Esophagus muscularis mucosa (tissue), 3 donors: ENCODE measurements at regions not wholly inside any gene's neighbourhood (a gene's known extent, or its start where the extent isn't known, plus 50 kb on each side); places are given as distances from the start of the nearest gene placed in this dataset.

Experiments used
- POLR2A ChIP-seq: fragments of 450-650 bp; IDR thresholded peaks from one replicate; pipeline ENCODE4 v1.6.1; 2017; ENCODE audit warnings: antibody characterized with exemption, moderate library complexity, mild to moderate bottlenecking, low read depth
- TF ChIP-seq, protein P1 (sequence below), 3 experiments: fragments of 200-600 bp in 2 of 3; fragments of 450-650 bp in 1 of 3; sonication (generic) in 2 of 3; IDR thresholded peaks; one replicate each; pipeline ENCODE4 v1.5.1; 2017 to 2019; ENCODE audit warnings: antibody characterized with exemption in 3 of 3, mild to moderate bottlenecking in 2 of 3, moderate library complexity in 1 of 3

DNA sequence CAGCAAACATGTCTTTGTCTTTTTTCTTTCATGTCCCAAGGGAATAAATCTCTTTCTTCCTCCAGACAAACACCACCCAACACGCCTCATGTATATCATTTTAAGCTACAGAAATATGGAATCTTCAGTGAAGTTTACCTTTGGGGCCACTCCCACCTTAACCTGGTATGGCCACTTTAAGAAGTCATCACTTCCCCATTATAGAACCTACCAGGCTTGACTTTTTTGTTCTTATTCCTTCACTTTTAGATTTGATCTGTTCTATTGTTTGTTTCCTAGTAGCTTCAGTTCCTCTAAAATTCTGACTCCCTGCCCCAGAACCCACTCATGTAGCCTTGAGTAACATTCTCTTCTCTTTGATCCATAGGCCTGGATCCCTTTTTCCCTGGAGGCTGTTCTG is 226.3 kb downstream of the HLX start:
- TF ChIP-seq, protein P1, sequence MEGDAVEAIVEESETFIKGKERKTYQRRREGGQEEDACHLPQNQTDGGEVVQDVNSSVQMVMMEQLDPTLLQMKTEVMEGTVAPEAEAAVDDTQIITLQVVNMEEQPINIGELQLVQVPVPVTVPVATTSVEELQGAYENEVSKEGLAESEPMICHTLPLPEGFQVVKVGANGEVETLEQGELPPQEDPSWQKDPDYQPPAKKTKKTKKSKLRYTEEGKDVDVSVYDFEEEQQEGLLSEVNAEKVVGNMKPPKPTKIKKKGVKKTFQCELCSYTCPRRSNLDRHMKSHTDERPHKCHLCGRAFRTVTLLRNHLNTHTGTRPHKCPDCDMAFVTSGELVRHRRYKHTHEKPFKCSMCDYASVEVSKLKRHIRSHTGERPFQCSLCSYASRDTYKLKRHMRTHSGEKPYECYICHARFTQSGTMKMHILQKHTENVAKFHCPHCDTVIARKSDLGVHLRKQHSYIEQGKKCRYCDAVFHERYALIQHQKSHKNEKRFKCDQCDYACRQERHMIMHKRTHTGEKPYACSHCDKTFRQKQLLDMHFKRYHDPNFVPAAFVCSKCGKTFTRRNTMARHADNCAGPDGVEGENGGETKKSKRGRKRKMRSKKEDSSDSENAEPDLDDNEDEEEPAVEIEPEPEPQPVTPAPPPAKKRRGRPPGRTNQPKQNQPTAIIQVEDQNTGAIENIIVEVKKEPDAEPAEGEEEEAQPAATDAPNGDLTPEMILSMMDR (IDR thresholded peaks at IDR 0.05): no peak
- TF ChIP-seq POLR2A: no peak
